MM.1S (cell line): ENCODE measurements at regions not wholly inside any gene's neighbourhood (a gene's known extent, or its start where the extent isn't known, plus 50 kb on each side); places are given as distances from the start of the nearest gene placed in this dataset.

Experiments used
- EZH2 ChIP-seq: fragments of 300-600 bp; sonication (generic); optimal IDR thresholded peaks from 2 replicates; pipeline ENCODE3; 2017; ENCODE audit warnings: low read depth, mild to moderate bottlenecking, antibody characterized with exemption, low read length, mixed read lengths
- TF ChIP-seq, protein P1 (sequence below): fragments of 300-600 bp; sonication (generic); IDR thresholded peaks from 2 replicates; pipeline ENCODE4 v1.5.1; 2016; ENCODE audit warnings: antibody characterized with exemption, low read length, mixed read lengths

DNA sequence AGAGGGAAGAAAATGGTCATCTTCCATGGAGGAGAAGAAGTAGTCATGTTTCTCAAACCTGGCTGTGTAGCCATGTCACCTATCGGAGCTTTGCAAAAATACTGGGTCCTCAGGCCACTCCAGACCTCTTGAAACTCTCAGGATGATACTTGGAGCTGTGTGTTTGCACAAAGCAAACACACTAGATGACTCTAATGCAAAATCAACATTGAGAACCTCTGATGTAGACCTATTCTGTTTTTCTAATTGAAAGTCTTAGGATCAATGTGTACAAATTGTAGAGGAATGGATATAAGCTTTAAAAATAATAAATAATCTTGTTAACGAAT, 444.3 kb downstream of the RND3 start:
- TF ChIP-seq, protein P1, sequence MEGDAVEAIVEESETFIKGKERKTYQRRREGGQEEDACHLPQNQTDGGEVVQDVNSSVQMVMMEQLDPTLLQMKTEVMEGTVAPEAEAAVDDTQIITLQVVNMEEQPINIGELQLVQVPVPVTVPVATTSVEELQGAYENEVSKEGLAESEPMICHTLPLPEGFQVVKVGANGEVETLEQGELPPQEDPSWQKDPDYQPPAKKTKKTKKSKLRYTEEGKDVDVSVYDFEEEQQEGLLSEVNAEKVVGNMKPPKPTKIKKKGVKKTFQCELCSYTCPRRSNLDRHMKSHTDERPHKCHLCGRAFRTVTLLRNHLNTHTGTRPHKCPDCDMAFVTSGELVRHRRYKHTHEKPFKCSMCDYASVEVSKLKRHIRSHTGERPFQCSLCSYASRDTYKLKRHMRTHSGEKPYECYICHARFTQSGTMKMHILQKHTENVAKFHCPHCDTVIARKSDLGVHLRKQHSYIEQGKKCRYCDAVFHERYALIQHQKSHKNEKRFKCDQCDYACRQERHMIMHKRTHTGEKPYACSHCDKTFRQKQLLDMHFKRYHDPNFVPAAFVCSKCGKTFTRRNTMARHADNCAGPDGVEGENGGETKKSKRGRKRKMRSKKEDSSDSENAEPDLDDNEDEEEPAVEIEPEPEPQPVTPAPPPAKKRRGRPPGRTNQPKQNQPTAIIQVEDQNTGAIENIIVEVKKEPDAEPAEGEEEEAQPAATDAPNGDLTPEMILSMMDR, result no peak
- TF ChIP-seq EZH2, result no peak
